Activated CD8-positive, alpha-beta memory T cell treated with anti-CD3 and anti-CD28 coated beads, Interleukin-2, amount 50 U/mL, for 24 hours (primary cell): ENCODE measurements at regions not wholly inside any gene's neighbourhood (a gene's known extent, or its start where the extent isn't known, plus 50 kb on each side); places are given as distances from the start of the nearest gene placed in this dataset.
A peak's percentile ranks its signal among the peaks of the same experiment; 100 is the strongest.
"Not testable (repeated sequence)": the region's sequence is repeated elsewhere in the genome, so short reads cannot be mapped to it uniquely, and the experiment has no call there.

Source experiments
- DNase-seq: peaks from one replicate; pipeline ENCODE4 v3.0.0-alpha.2; 2020; ENCODE audit errors: extremely low read depth

GRCh38 chrX:55813150-55813549 lies 95.6 kb downstream of the RRAGB start:
- no peak for DNase-seq

DNA sequence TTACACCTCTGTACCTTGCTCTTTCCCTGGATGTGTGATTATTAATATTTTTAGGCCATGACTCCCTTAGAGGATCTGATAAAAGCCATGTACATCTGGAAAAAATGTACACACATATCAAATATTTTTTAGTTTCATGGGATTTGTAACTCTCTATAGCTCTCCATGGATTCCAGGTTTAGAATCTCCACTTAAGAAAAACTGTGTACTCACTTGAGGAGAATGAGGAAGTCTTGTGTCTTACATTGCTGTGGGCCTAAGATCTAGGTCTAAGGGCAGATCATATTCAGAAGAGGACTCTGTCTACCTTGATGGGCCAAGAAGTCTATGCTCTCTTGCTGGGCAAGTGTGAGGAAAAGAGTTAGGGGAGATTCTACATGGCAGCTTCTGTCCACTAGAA lies 98.0 kb downstream of the RRAGB start:
- no peak for DNase-seq

DNA sequence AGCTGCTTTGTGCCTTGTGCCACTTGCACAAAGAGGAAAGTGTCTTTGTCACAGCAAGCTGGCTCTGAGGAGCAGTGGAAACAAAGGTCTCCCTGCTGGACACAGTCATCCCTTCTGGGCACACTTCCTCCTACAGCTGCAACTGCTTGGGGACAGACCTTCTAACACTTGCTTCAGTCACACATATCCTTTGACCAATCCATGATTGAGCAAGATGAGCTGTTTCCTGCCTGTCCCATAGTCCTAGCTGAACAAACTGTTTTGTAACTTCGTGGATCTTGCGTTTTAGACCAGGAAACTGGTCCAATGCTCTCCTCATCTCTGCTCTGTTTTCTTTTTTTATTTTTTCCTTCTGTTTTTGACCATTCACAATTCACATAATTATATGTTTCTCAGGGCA lies 98.5 kb downstream of the RRAGB start:
- no peak for DNase-seq

DNA sequence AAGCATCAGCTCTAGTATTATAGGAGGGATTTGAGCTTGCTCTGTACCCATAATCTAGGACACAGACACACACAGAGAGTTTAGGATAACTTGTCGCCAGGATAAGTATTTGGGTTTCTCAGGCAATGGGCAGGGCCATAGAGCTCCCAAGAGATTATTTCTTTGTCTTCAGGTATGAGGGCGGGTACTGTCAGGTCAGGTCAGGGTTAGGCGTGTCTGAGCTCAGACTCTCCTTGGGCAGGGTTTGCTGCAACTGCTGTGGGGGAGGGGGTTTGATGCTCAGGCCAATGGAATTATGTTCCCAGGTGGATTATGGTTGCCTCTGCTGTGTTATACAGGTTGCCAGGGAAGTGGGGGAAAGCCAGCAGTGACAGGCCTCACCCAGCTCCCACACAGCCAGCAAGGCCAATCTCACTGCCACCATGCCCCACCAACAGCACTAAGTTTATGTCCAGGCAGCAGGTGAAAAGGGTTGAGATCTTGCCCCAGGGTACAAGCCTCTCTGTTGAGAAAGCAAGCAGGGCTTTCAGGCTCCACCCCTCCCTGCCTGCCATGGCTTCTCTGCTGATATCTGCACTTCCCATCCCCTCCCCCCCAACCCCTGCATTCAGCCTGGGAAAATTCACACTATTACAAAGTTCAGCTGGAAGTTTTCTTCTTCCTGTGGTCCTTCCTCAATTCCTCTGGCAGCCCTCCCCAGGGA lies 101.3 kb downstream of the RRAGB start:
- no peak for DNase-seq

- DNase-seq, result no peak
These were observed 121.9 kb downstream of the RRAGB start for GRCh38 chrX:55839485-55839884.

- DNase-seq, result no peak
These were observed 124.6 kb downstream of the RRAGB start for GRCh38 chrX:55841962-55842752.

DNA sequence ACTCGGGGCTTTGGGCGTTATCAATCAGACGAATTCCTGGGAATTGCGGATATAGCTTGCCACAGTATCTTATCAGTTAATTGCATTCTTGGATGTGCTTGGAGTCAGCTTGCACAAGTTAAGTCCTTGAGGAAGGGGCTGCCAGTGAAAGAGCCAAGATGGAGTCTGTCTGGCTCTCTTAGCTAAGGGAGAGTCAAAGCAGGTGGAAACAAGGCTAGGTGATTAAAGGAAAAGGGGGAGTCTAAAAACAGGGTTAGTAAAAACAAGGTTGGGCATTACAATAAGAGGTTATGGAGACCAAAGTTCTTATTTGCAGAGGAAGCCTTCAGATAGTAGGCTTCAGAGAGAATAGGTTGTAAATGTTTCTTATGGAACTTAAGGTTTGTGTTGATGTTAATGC lies 149.2 kb downstream of the RRAGB start:
- DNase-seq, result not testable (repeated sequence)

DNA sequence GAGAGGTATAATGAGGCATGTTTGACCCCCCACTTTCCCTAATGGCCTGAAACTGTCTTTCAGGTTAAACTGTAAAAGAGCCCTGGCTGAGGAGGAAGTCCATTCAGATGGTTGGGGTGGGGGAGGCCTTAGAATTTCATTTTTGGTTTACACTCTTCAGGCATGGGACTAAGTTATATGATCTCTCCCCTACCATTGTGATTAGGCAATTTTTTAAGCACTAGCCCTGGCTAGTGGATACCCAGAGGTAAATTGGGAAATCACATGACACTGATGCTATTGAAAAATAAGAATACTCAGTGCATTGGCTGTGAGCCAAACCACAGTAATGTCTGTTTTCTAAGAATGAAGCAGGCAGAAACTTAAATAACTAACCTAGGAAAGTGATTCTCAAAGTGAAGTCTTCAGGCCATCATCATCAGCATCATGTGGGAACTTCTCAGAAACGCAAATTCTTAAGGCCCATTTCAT lies 149.7 kb downstream of the RRAGB start:
- DNase-seq, result no peak

DNA sequence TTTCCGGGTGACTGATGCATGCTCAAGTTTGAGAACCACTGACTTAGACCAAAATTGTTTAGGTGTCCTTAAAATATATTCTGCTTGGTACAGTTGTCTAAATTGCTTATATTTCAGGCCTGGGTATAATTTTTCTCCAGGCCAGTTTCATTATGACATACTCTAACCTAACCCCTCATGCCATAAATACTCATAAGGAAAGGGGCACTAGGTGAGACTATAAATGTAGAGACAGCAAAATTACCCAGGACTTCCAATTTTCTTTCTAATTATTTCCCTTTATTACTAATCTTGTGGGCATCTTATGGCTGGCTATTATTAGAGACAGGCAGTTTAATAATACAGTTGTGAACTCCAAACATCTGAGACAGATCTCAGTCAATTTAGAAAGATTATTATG lies 150.2 kb downstream of the RRAGB start:
- DNase-seq, result no peak

DNA sequence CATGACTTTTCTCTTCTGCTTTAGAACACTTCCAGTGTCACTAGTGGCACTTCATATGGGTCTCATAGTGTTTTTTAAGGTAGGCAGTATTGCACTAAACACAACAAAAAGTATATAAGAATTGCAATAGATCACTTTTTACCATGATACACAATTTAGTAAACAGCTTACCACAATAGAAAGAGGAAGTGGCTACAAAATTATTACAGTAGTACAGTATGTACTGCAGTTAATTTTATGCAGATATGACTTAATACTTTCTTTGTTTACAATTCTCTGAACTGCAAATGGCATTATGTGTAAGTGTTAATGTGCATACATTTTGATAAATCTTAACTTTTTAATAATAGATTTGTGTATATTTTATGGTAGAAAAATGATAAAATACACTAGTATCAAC lies 157.3 kb downstream of the RRAGB start:
- no peak for DNase-seq

DNA sequence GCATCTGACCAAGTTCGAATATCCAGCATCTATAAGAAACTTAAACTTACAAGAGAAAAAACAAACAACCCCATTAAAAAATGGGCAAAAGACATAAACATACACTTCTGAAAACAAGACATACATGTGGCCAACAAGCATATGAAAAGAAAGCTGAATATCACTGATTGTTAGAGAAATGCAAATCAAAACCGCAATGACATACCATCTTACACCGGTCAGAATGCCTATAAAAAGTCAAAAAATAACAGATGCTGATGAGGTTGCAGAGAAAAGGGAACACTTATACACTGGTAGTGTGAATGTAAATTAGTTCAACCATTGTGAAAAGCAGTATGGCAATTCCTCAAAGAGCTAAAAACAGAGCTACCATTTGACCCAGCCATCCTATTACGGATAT lies 166.0 kb downstream of the RRAGB start:
- not testable (repeated sequence) for DNase-seq

- DNase-seq, result peak; percentile 6
These were observed 190.5 kb downstream of the RRAGB start for GRCh38 chrX:55907968-55908607.

GRCh38 chrX:55908661-55909212 lies 191.2 kb downstream of the RRAGB start:
- DNase-seq, result no peak

- no peak for DNase-seq
These were observed 202.0 kb downstream of the RRAGB start for GRCh38 chrX:55919367-55920221.

DNA sequence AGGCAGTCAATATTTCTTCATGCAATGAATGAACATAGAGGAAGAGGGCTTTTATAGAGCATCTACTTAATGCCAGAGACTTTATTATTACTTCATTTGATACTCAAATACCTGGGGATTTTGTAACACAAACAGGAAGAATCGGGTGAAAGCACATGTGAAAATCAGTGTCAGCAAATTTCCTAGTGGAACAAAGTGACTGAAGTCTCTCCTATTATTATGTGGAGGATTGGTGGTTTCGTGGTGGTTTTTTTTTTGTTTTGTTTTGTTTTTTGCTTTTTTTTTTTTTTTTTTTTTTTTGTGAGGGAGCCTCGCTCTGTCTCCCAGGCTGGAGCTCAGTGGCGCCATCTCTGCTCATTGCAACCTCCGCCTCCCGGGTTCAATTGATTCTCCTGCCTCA lies 207.0 kb downstream of the RRAGB start:
- no peak for DNase-seq

GRCh38 chrX:55928529-55928928 lies 211.0 kb downstream of the RRAGB start:
- DNase-seq, result not testable (repeated sequence)
